DND-41 (cell line): ENCODE measurements at regions not wholly inside any gene's neighbourhood (a gene's known extent, or its start where the extent isn't known, plus 50 kb on each side); places are given as distances from the start of the nearest gene placed in this dataset.

Experiments used
- ATAC-seq: fragments of 200-7000 bp; cut with Tn5 transposase; 3 replicates; pipeline ENCODE4 v1.9.1; 2021; ENCODE audit warnings: low read depth; ENCODE audit not compliant: insufficient read depth
- DNase-seq: peaks from one replicate; pipeline ENCODE4 v3.0.0-alpha.2; 2020
- H2AFZ ChIP-seq: 2 replicates; pipeline ENCODE4 v1.6.0; 2012; ENCODE audit warnings: low read depth, low read length
- H3K27ac ChIP-seq: 2 replicates; pipeline ENCODE4 v1.5.1; 2012; ENCODE audit warnings: low read length, inconsistent platforms
- H3K27me3 ChIP-seq: fragments of 200-600 bp; sonication (generic); 2 replicates; pipeline ENCODE4 v1.6.0; 2012; ENCODE audit warnings: low read length, mild to moderate bottlenecking, inconsistent platforms; ENCODE audit not compliant: insufficient read depth, poor library complexity
- H3K36me3 ChIP-seq: 2 replicates; pipeline ENCODE4 v1.5.1; 2012; ENCODE audit warnings: low read length, inconsistent platforms; ENCODE audit not compliant: insufficient read depth
- H3K4me1 ChIP-seq: 2 replicates; pipeline ENCODE4 v1.5.1; 2012; ENCODE audit warnings: mild to moderate bottlenecking, low read length; ENCODE audit not compliant: insufficient read depth
- H3K4me2 ChIP-seq: 2 replicates; pipeline ENCODE4 v1.6.0; 2012; ENCODE audit warnings: mild to moderate bottlenecking, moderate library complexity, low read length, inconsistent platforms; ENCODE audit not compliant: insufficient read depth
- H3K4me3 ChIP-seq, 2 experiments: fragments of 200-600 bp in 1 of 2; shearing (Covaris generic) in 1 of 2; 2 replicates each; pipeline ENCODE4 v1.5.1; 2012 to 2016; ENCODE audit warnings: inconsistent platforms in 2 of 2, low read length in 2 of 2, mild to moderate bottlenecking in 2 of 2, low read depth in 1 of 2, moderate library complexity in 1 of 2
- H3K79me2 ChIP-seq: 2 replicates; pipeline ENCODE4 v1.6.0; 2012; ENCODE audit warnings: low read length, inconsistent platforms; ENCODE audit not compliant: insufficient read depth
- H3K9ac ChIP-seq: 2 replicates; pipeline ENCODE4 v1.6.0; 2012; ENCODE audit warnings: low read depth, mild to moderate bottlenecking, inconsistent platforms, low read length, moderate library complexity
- H3K9me3 ChIP-seq: 2 replicates; pipeline ENCODE4 v1.5.1; 2012; ENCODE audit warnings: low read length, moderate library complexity, mild to moderate bottlenecking, inconsistent platforms; ENCODE audit not compliant: insufficient read depth, severe bottlenecking
- H4K20me1 ChIP-seq: 2 replicates; pipeline ENCODE4 v1.6.0; 2012; ENCODE audit warnings: low read length; ENCODE audit not compliant: insufficient read depth
- CTCF ChIP-seq: IDR thresholded peaks from 2 replicates; pipeline ENCODE4 v1.5.1; 2012; ENCODE audit warnings: borderline replicate concordance, low read length, moderate library complexity, mild to moderate bottlenecking; ENCODE audit not compliant: poor library complexity, severe bottlenecking; ENCODE audit errors: extremely low read depth
- EZH2 ChIP-seq: IDR thresholded peaks from 3 replicates; pipeline ENCODE4 v1.6.1; 2012; ENCODE audit warnings: borderline replicate concordance, low read depth, mild to moderate bottlenecking, moderate library complexity, low read length, inconsistent platforms; ENCODE audit not compliant: severe bottlenecking

- Histone ChIP-seq H3K9me3 (no peaks in the 10 kb centered on the region), H3K4me1 (peaks cover 13% of the 10 kb centered on the region), H4K20me1 (no peaks in the 10 kb centered on the region), H3K36me3 (no peaks in the 10 kb centered on the region), H3K27ac (peak overlapping the region; percentile 18), H3K4me3 (no peak overlapping the region), H3K79me2 (no peaks in the 10 kb centered on the region), H2AFZ (0 out of 2 replicates have a peak overlapping the region, but pooled peaks have one; percentile 5), H3K27me3 (no peaks in the 10 kb centered on the region), H3K4me2 (peak overlapping the region; percentile 15; the same call in 1 of the 2 replicates), H3K9ac (no peak overlapping the region)
- TF ChIP-seq CTCF, result no peak
- DNase-seq (peak; percentile 11), ATAC-seq (peak; percentile 37; the same call in 1 of the 3 replicates)
These were observed 222.7 kb upstream of the SOX5 start for GRCh38 chr12:24172031-24172772.

- H3K36me3 ChIP-seq, result no peaks in the 10 kb centered on the region
- H3K79me2 ChIP-seq, result no peaks in the 10 kb centered on the region
- TF ChIP-seq CTCF, result no peak
- TF ChIP-seq EZH2, result no peak
- no peak overlapping the region for H3K9ac ChIP-seq
- DNase-seq (no peak), ATAC-seq (no peak)
- no peaks in the 10 kb centered on the region for H3K27me3 ChIP-seq
- H3K4me1 ChIP-seq, result no peaks in the 10 kb centered on the region
- no peak overlapping the region for H3K27ac ChIP-seq
- no peaks in the 10 kb centered on the region for H3K9me3 ChIP-seq
- H3K4me3 ChIP-seq, result no peak overlapping the region
- H3K4me2 ChIP-seq, result no peak overlapping the region
- no peaks in the 10 kb centered on the region for H4K20me1 ChIP-seq
- H2AFZ ChIP-seq, result no peak overlapping the region
These were observed 205.6 kb upstream of the SOX5 start for GRCh38 chr12:24155042-24155441.

- no peaks in the 10 kb centered on the region for H4K20me1 ChIP-seq
- no peaks in the 10 kb centered on the region for H3K27me3 ChIP-seq
- ATAC-seq (no peak), DNase-seq (no peak)
- TF ChIP-seq CTCF (no peak), EZH2 (no peak)
- H3K4me2 ChIP-seq, result no peak overlapping the region
- H3K9me3 ChIP-seq, result no peaks in the 10 kb centered on the region
- no peak overlapping the region for H3K27ac ChIP-seq
- H3K79me2 ChIP-seq, result no peaks in the 10 kb centered on the region
- no peaks in the 10 kb centered on the region for H3K4me1 ChIP-seq
- H3K9ac ChIP-seq, result no peak overlapping the region
- H2AFZ ChIP-seq, result peak overlapping the region; percentile 30
- no peak overlapping the region for H3K4me3 ChIP-seq
- no peaks in the 10 kb centered on the region for H3K36me3 ChIP-seq
These were observed 203.6 kb upstream of the SOX5 start for GRCh38 chr12:24153079-24153478.
